ENCODE measurements at regions not wholly inside any gene's neighbourhood (a gene's known extent, or its start where the extent isn't known, plus 50 kb on each side); places are given as distances from the start of the nearest gene placed in this dataset.

DNA sequence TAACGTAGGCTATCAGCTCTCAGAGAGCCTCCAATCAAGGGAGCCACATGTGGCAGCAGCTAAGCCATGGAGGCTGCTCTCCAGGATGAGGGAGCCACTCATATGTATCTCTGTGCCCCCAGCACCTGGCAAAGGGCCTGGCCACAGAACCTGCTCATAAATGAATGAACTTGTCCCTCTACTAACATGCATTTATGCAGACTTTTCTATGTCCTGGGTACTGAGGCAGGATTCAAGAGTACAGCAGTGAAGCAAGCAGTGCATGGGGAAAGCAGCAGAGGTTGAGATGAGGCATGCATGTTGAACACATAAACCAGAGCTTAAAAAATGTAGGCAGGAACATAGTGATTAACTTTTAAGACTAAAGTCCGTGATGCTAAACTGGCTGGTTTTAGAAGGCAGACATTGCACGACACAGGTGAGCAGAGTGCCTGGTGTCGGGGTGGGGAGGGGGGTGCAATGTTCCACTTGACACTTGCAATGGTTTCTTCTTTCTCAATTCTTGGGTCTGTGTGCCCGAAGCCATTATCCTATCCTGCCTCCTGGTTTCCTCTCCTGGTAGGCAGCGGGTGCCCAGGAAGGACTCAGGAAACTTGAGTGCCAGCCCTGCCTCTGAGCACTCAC lies 142.8 kb upstream of the ALDH1B1 start:
- Histone ChIP-seq H3K9me3 (ENCODE audit: low read depth) (no peaks in the 10 kb centered on the region), H3K27me3 (replicated peaks; ENCODE audit: insufficient read depth) (peaks cover 6% of the 10 kb centered on the region; the same call in 1 of the 2 replicates), H3K9ac (no peak overlapping the region), H3K79me2 (ENCODE audit: insufficient read depth) (no peaks in the 10 kb centered on the region), H3K4me2 (ENCODE audit: unreplicated experiment) (no peak overlapping the region), H3F3A (ENCODE audit: insufficient read depth) (no peaks in the 10 kb centered on the region), H3K9me2 (ENCODE audit: insufficient read depth) (no peaks in the 10 kb centered on the region), H3K36me3 (ENCODE audit: low read depth) (no peaks in the 10 kb centered on the region), H3K4me3 (no peak overlapping the region), H3K4me1 (ENCODE audit: insufficient read depth) (no peaks in the 10 kb centered on the region), H4K20me1 (ENCODE audit: insufficient read depth) (no peaks in the 10 kb centered on the region), H2AFZ (no peak overlapping the region), H3K27ac (no peak overlapping the region)
- 54 to 58% methylated on average over 6 of the region's 6 CpGs for WGBS, 2 experiments (ENCODE audit: low coverage in 1 of 2, low lambda C conversion rate in 2 of 2, missing lambda C conversion rate in 2 of 2)
- in situ Hi-C loops (cut with MboI): loop anchor here (10.0 kb wide), 1 partner anchor 55 kb away; no protein-coding TSS in a partner anchor
- no peak for TF ChIP-seq EZH2 (IDR thresholded peaks at IDR 0.05; ENCODE audit: insufficient read depth, poor library complexity, severe bottlenecking)
- TF ChIP-seq EZH2phosphoT487 (IDR thresholded peaks at IDR 0.05; ENCODE audit: insufficient read depth, low read depth): no peak
- no peak for DNase-seq

DNA sequence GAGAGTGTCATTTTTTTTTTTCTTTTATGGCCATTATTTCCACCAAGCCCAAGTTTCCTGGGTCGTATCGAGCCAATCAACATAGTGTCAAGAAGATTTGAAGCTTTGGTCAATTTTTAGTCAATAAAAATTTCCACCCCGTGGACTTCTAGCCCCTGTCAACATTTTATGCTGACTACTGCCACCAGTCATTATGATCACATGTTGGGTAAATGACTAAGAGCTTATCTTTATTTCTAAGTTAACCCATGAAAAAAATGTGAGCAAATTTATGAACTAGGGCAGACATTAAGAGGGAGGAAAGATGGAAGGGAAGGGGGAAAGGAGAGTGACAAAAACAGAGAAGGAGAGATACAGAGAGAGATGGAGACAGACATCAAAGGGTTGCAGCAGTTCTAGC lies 143.5 kb upstream of the ALDH1B1 start:
- Histone ChIP-seq H3K4me1 (ENCODE audit: insufficient read depth) (no peaks in the 10 kb centered on the region), H4K20me1 (ENCODE audit: insufficient read depth) (no peaks in the 10 kb centered on the region), H3K4me2 (ENCODE audit: unreplicated experiment) (no peak overlapping the region), H3K9me3 (ENCODE audit: low read depth) (no peaks in the 10 kb centered on the region), H2AFZ (no peak overlapping the region), H3K9me2 (ENCODE audit: insufficient read depth) (no peaks in the 10 kb centered on the region), H3K36me3 (ENCODE audit: low read depth) (no peaks in the 10 kb centered on the region), H3K79me2 (ENCODE audit: insufficient read depth) (no peaks in the 10 kb centered on the region), H3K4me3 (no peak overlapping the region), H3K27me3 (replicated peaks; ENCODE audit: insufficient read depth) (peaks cover 6% of the 10 kb centered on the region; the same call in 1 of the 2 replicates), H3K27ac (no peak overlapping the region), H3F3A (ENCODE audit: insufficient read depth) (no peaks in the 10 kb centered on the region), H3K9ac (no peak overlapping the region)
- TF ChIP-seq EZH2phosphoT487 (IDR thresholded peaks at IDR 0.05; ENCODE audit: insufficient read depth, low read depth): no peak
- TF ChIP-seq EZH2 (IDR thresholded peaks at IDR 0.05; ENCODE audit: insufficient read depth, poor library complexity, severe bottlenecking): no peak
- in situ Hi-C loops (cut with MboI): no loop called here
- 12 to 15% methylated on average over 3 of the region's 3 CpGs for WGBS, 2 experiments (ENCODE audit: low coverage in 1 of 2, low lambda C conversion rate in 2 of 2, missing lambda C conversion rate in 2 of 2)
- DNase-seq: no peak

DNA sequence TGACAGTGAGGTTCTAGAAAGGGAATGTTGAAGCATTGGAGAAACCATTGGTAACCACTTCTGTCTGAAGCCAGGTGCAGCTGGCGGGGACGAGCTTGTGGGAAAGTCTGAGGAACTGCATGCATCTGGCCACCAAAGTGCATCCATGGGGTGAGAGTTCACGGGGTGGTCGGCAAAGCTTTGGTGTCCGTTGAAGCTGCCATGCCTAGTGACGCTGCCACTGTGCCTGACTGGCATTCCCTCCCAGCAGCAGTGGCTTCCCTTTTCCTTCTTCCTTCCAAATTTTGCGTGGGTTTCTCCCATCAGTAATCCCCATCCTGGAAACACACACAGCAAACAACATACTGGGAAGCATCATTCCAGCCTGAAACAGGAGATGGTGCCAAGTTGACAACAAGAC lies 145.7 kb upstream of the ALDH1B1 start:
- Histone ChIP-seq H3K27ac (no peak overlapping the region), H3F3A (ENCODE audit: insufficient read depth) (no peaks in the 10 kb centered on the region), H4K20me1 (ENCODE audit: insufficient read depth) (no peaks in the 10 kb centered on the region), H3K9me2 (ENCODE audit: insufficient read depth) (no peaks in the 10 kb centered on the region), H3K27me3 (replicated peaks; ENCODE audit: insufficient read depth) (peaks cover 6% of the 10 kb centered on the region; the same call in 1 of the 2 replicates), H3K79me2 (ENCODE audit: insufficient read depth) (no peaks in the 10 kb centered on the region), H3K36me3 (ENCODE audit: low read depth) (no peaks in the 10 kb centered on the region), H3K9me3 (ENCODE audit: low read depth) (no peaks in the 10 kb centered on the region), H3K4me2 (ENCODE audit: unreplicated experiment) (no peak overlapping the region), H2AFZ (no peak overlapping the region), H3K9ac (no peak overlapping the region), H3K4me1 (ENCODE audit: insufficient read depth) (no peaks in the 10 kb centered on the region), H3K4me3 (no peak overlapping the region)
- no peak for TF ChIP-seq EZH2phosphoT487 (IDR thresholded peaks at IDR 0.05; ENCODE audit: insufficient read depth, low read depth)
- TF ChIP-seq EZH2 (IDR thresholded peaks at IDR 0.05; ENCODE audit: insufficient read depth, poor library complexity, severe bottlenecking): no peak
- in situ Hi-C loops (cut with MboI): no loop called here
- DNase-seq: no peak
- WGBS, 2 experiments (ENCODE audit: low coverage in 1 of 2, low lambda C conversion rate in 2 of 2, missing lambda C conversion rate in 2 of 2): 47 to 55% methylated on average over 7 of the region's 7 CpGs

DNA sequence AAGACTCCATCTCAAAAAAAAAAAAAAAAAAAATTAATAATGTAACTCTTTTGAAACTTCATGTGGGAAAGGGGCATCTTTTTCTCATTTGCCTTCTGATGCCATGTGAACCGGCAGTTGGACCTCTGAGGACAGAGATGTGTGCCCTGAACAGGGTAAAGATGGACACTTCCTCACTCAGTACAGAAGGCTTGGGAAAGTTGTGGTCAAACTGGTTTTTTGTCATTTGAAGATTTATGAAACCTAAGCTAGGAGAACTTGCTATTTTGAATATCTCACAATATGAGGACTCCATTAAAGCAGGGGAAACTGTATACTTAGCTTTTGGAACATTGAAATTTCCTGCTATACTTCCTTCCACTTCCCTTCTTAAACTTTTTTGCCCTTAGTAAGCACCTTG lies 147.5 kb upstream of the ALDH1B1 start:
- H3K36me3 ChIP-seq (ENCODE audit: low read depth): no peaks in the 10 kb centered on the region
- H3K27me3 ChIP-seq (replicated peaks; ENCODE audit: insufficient read depth): peaks cover 6% of the 10 kb centered on the region; the same call in 1 of the 2 replicates
- 69 to 86% methylated on average over 1 of the region's 1 CpG for WGBS, 2 experiments (ENCODE audit: low coverage in 1 of 2, low lambda C conversion rate in 2 of 2, missing lambda C conversion rate in 2 of 2)
- no peak overlapping the region for H3K9ac ChIP-seq
- TF ChIP-seq EZH2phosphoT487 (IDR thresholded peaks at IDR 0.05; ENCODE audit: insufficient read depth, low read depth) (no peak), EZH2 (IDR thresholded peaks at IDR 0.05; ENCODE audit: insufficient read depth, poor library complexity, severe bottlenecking) (no peak)
- H2AFZ ChIP-seq: no peak overlapping the region
- H3K9me3 ChIP-seq (ENCODE audit: low read depth): no peaks in the 10 kb centered on the region
- in situ Hi-C loops (cut with MboI): no loop called here
- H4K20me1 ChIP-seq (ENCODE audit: insufficient read depth): no peaks in the 10 kb centered on the region
- no peaks in the 10 kb centered on the region for H3K9me2 ChIP-seq (ENCODE audit: insufficient read depth)
- H3F3A ChIP-seq (ENCODE audit: insufficient read depth): no peaks in the 10 kb centered on the region
- no peak for DNase-seq
- no peaks in the 10 kb centered on the region for H3K79me2 ChIP-seq (ENCODE audit: insufficient read depth)
- H3K27ac ChIP-seq: no peak overlapping the region
- no peaks in the 10 kb centered on the region for H3K4me1 ChIP-seq (ENCODE audit: insufficient read depth)
- no peak overlapping the region for H3K4me3 ChIP-seq
- H3K4me2 ChIP-seq (ENCODE audit: unreplicated experiment): no peak overlapping the region
